HG02623 (cell line): ENCODE measurements at regions not wholly inside any gene's neighbourhood (a gene's known extent, or its start where the extent isn't known, plus 50 kb on each side); places are given as distances from the start of the nearest gene placed in this dataset.
"Not testable (repeated sequence)": the region's sequence is repeated elsewhere in the genome, so short reads cannot be mapped to it uniquely, and the experiment has no call there.

ENCODE experiments used
- ATAC-seq: cut with Tn5 transposase; IDR thresholded peaks from one replicate; pipeline ENCODE4 v1.9.1; 2021; ENCODE audit warnings: moderate library complexity; ENCODE audit not compliant: unreplicated experiment

DNA sequence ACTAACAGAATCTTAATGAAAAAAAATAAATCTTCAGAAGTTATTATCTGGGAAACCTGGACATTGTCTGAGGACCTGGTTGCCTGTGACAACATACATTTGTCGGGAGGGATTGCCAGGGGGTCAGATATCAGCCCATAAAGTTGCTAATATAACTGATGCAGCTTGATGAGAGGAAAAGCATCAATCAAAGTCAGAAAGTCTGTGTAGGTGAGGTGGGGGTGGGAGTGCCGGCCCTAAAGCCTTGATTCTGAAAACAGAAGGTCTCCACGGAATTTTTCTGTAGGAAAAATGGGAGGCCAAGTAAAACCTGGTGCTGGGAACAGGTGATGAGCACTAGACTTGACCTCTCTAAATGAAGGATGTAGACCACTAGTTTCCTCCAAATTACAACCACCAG, 281.8 kb downstream of the FGFR2 start:
- no peak for ATAC-seq

DNA sequence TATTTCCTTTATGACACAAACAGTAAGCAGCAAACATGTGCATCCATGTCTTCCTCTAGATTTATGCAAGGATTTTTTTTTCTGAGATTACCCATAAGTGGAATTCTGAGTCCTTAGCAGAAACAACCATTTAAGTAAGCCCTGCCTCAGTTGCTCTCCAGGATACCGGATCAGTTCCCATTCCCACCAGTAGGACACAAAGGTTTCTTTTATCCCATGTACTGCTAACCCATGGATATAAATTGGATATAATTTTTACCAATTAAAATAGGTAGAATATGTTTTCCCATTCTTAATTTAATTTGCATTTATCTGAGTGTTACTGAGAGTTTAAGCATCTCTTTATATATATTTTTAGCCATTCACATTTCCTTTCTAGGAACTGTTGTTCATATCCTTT, 280.9 kb downstream of the FGFR2 start:
- ATAC-seq = no peak

- ATAC-seq = no peak
These were observed 276.2 kb downstream of the FGFR2 start for GRCh38 chr10:121322046-121322445.

GRCh38 chr10:121322776-121323175, 275.5 kb downstream of the FGFR2 start:
- no peak for ATAC-seq

GRCh38 chr10:121323443-121323842, 274.8 kb downstream of the FGFR2 start:
- ATAC-seq = no peak

- ATAC-seq = no peak
These were observed 273.5 kb downstream of the FGFR2 start for GRCh38 chr10:121324678-121325213.

- no peak for ATAC-seq
These were observed 272.6 kb downstream of the FGFR2 start for GRCh38 chr10:121325490-121326231.

DNA sequence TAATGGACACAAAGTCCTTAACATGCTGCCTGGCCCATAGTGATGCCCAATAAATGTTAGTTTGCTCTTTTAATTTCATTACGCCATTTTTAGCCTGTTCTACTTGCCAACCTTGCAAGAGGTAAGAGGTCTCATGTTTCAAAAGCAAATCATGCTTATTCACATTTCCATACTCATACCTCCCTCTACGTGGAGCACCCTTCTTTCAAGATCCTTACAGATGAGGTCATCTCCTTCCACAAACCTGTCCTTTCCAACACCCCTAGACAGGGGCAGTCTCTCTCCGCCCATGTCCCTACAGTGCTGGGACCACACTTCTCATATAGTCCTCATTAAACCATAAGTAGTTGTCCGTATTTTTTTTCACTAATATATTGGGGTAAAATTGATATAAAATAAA, 271.3 kb downstream of the FGFR2 start:
- no peak for ATAC-seq

DNA sequence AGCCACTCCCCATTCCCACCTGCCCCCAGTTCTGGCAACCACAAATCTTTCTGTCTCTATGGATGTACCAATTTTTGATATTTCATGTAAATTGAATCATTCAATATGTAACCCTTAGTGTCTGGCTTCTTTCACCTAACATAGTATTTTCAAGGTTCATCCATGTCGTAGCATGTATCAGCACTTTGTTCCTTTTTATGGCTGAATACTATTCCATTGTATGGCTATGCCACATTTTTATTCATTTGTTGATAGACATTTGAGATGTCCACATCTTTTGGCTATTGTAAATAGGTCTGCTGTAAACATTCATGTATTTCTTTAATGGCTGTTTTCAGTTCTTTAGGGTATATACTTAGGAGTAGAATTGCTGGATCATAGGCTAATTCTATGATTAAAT, 270.5 kb downstream of the FGFR2 start:
- ATAC-seq = no peak

DNA sequence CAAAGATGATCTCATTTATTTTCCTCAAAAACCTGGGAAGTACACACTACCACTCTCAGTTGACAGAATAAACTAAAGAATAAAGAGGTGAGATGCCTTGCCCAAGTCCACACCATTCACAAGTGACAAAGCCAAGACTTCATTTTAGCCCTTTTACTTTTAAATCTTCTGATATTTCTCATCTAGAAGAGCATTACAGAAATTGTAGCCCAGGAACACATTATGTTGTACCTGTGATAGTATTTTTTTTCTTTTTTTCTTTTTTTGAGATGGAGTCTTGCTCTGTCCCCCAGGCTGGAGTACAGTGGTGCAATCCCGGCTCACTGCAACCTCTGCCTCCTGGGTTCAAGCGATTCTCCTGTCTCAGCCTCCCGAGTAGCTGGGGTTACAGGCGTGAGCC, 268.6 kb downstream of the FGFR2 start:
- ATAC-seq = not testable (repeated sequence)

DNA sequence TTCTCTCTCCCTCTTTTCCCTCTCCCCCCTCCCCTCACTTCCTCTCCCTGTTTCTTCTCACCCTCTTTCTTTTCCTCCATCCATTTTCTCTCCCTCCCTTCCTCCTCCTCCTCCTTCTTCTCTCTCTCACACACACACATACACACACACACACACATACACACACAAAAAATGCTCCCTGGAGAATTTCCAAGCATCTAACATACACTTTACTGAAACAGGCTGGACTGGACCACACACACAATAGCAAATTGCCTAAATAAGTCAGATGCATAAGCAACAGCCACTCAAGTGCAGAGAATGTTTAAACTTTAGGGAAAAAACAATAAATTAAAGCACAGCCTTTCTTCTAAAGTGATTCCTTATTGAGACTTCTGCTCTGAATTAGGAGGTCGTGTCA, 267.7 kb downstream of the FGFR2 start:
- ATAC-seq = no peak

GRCh38 chr10:121332353-121332752, 265.9 kb downstream of the FGFR2 start:
- no peak for ATAC-seq

DNA sequence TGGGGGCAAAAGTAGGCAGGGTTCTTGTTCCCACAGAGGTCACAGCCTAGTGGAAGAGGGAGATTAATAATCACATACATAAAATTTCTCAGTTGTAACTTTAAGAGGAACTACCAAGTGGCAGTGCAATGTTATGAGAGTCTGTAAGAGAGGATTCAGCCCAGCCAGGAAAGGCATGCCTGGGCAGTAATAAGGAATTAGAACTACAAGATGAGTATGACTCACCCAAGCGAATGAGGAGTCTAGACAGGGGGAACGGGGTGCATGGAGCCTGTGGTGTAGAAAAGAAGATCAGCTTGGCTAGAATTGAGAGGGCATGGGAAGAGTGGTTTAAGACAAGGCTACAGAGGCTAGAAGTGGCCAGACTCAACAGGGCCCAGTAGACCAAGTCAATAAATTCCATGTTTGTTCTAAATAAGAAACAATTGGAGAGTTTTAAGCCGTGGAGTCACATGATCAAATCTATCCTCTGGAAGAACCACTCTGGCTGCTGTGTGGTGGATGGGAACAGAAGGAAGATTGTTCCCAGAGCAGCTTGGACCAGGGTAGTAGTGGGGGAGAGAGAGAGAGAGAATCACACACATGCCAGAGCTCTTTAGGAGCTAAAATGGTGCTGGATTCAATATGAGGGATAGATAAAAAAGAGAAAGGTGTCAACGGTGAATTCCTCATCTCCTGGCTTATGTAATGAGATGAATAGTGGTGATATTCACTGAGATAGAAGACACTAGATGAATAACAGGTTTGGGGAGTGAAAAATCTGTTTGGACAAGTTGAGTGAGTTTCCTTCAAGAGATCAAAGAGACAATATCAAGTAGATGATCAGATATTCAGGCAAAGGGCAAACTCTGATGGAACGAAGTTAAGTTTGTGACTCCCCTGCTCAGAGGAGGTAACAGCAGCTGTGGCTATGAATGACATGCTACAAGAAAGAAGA, 265.1 kb downstream of the FGFR2 start:
- no peak for ATAC-seq

DNA sequence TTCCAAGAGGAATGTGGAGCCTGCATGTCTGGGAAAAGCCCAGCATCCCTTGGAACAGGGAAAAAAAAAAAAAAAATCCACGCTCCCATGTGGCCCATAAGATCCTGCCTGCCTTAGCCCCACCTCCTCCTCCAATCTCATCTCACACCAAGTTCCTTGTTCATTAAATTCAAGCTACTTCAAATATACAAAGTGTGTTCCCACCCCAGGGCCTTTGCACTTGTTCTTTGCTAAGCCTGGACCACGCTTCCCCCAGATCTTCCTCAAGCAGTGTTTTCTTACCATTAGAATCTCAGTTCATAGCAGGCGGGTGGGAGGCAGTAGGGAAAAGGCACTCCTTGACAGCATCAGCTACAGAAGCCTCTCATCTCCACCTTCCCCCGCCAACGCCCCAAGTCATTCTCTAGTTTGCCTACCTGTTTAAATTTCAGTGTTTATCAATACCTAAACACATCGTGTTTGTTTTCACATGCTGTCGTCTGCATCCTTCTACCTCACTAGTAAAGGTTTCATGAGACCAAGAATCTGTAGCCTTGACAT, 262.8 kb downstream of the FGFR2 start:
- no peak for ATAC-seq

DNA sequence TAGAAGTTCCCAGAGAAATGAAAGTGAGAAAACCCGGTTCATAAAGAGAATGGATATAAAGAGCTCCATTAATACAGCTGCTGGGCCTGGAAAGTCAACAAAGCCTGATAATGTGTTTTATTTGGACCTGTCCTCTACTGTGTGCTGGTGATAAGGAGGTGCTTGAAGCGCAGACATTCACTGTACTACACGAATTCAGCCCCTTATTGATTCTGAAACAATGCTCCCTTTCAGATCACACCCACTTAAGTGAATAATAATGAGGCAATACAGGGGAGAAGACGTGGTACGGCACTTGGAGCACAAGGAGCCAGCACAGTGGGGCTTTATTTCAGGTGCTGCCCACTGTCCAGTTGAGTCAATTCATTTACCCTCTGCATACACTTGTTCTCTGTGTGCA, 260.8 kb downstream of the FGFR2 start:
- ATAC-seq = no peak

GRCh38 chr10:121338206-121338980, 259.9 kb downstream of the FGFR2 start:
- no peak for ATAC-seq

GRCh38 chr10:121339114-121339513, 259.1 kb downstream of the FGFR2 start:
- no peak for ATAC-seq

GRCh38 chr10:121340271-121340831, 257.9 kb downstream of the FGFR2 start:
- no peak for ATAC-seq

- no peak for ATAC-seq
These were observed 246.7 kb downstream of the FGFR2 start for GRCh38 chr10:121351540-121351939.

GRCh38 chr10:121352231-121352855, 245.9 kb downstream of the FGFR2 start:
- ATAC-seq = no peak
